GM12874 (cell line): ENCODE measurements at regions not wholly inside any gene's neighbourhood (a gene's known extent, or its start where the extent isn't known, plus 50 kb on each side); places are given as distances from the start of the nearest gene placed in this dataset.

Source experiments
- CTCF ChIP-seq: IDR thresholded peaks from 2 replicates; pipeline ENCODE4 v1.5.1; 2011; ENCODE audit warnings: low read depth, mild to moderate bottlenecking, control low read depth, low read length, moderate library complexity; ENCODE audit not compliant: insufficient read depth

DNA sequence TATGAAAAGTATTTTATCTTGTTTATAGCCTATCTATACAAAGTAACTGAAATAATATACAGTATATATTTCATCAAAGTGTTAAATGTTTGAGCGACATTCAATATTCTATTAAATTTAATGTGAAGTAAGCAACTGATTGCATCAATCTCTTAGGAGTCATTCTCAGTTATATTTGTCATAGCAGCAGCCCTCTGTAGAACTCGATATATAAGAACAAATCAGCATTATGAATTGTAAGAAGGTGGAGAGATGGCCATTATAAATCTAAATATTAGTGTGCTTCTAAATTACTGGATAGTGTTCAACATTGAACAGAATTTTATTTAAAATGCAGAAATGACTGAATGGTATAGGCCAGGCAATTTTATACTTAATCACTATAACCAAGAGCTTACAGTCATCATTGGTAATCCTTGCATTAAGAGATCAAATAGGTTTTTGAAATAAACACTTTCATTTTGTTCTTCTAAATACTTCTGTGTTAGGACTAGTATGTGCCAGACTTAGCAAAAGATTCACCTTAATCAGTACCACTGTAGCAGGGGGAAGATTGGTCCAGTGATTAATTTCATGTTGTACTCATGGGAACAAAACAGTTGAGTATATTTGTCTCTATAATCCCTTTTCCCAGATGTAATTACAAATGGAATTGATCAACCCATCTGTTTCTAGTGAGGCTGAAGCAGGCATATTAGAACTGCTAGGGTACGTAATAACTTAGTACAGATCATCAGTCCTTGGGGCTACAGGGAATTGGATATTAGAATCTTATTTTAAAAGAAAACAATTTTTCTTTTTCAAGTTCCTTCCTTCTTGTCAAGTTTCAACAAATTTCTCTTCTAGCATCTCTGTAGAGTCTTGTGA lies 108.3 kb upstream of the TYRP1 start:
- no peak for TF ChIP-seq CTCF

DNA sequence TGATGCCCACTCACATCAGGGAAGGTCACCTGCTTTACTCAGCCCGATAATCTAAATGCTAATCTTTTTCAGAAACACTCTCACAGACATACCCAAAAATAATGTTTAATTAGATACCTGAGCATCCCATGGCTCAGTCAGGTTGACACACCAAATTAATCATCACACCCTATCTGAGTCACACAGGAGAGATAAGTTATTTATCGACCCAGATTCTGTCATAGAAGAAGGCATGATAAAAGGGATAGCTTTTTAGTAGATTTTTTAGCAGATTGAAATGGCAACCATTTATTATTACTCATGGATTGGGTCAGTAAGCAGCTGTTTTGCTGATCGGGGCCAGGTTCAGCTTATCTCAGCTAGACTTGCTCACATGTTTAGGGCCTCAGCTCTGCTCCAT lies 97.8 kb upstream of the TYRP1 start:
- no peak for TF ChIP-seq CTCF

DNA sequence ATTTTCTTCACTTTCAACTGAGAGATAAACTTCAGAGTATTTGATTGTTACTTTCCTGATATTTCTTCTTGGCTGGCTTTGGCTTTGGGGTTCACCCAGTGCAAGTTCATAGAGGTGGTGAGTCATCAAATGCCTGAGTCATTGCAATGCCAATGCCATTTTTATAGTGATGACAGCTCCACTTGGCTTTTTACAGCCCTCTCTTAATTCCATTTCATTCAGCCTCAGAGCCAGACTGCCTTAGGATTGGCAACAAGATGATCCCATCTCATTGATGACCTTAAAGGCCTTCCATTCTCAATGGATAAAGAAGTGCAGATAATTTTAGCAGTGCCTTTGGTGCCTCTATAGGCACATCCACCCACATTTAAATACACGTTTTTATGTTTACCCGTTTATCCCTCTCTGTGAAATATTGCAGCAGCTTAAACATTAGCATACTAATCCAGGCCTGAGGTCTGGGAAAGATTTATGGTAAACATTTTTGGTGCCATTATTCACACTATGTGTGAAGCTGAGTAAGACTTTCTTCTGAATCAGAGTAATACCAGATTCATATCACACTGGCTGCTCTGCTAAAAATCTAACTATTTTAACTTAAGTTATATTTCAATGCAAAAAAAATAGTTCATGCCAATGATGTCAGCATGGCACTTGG lies 88.9 kb upstream of the TYRP1 start:
- TF ChIP-seq CTCF = no peak

DNA sequence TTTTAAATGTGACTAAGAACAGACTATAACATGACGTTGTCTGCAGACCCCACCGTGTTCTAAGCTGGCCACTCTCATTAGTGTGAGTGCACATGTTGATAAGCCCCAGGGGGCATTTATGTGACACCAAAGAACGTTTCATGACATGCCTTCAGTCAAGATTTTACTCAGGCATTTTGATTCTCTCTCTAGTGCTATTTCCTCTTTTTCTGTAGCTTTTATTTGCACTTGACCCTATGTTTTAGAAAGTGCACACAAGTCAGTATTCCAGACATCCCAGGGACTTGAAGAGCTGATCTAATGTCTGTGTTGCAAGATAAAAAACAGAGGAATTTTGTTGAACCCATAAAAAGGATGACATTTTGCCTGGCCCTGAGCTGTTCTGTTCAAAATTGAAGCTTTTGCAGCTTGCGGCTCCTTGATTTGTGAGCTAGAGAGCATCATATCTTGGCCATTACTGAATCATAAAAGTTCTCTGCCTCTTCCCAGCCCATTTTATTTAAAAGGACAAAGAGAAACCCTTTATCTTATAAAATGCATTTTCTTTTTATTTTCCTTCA lies 80.9 kb upstream of the TYRP1 start:
- TF ChIP-seq CTCF = no peak

- TF ChIP-seq CTCF = no peak
Observed at GRCh38 chr9:12613071-12613470, 80.1 kb upstream of the TYRP1 start.

GRCh38 chr9:12614488-12614887 lies 78.7 kb upstream of the TYRP1 start:
- TF ChIP-seq CTCF = no peak

DNA sequence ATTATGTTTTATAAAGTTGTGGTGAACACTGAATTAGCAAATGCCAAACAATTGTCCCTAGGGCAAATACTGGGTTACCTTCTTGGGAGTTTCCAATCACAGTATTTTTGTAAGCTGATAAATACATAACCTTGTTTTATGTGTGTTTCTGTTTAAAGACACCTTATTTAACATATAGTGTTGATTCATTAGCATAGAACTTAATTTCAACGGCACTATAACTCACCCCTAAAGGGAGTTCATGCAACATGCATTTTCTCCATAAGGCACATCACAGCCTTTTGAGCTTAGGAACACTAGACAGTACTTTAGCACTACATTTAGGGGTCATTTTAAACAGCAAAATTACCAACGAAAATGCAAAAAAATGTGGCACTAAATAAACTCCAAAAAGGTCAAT lies 74.2 kb upstream of the TYRP1 start:
- no peak for TF ChIP-seq CTCF
